Caco-2 (cell line): ENCODE measurements at regions not wholly inside any gene's neighbourhood (a gene's known extent, or its start where the extent isn't known, plus 50 kb on each side); places are given as distances from the start of the nearest gene placed in this dataset.
A peak's percentile ranks its signal among the peaks of the same experiment; 100 is the strongest.
"Not testable (repeated sequence)": the region's sequence is repeated elsewhere in the genome, so short reads cannot be mapped to it uniquely, and the experiment has no call there.

ENCODE experiments used
- BruUV-seq: library from RNA; stranded (reverse); fragments of 400-500 nt; replicated peaks from 2 replicates; lab custom pipeline; 2021; lab: Mats Ljungman, UMichigan
- CTCF ChIA-PET: fragments of 300-600 bp; sonication (Branson Sonifier 250); formaldehyde crosslinking; loops from one replicate; lab custom pipeline; 2022; ENCODE audit warnings: antibody characterized with exemption; lab: Charles Lee
- POLR2A ChIA-PET: fragments of 300-600 bp; sonication (Branson Sonifier 250); formaldehyde crosslinking; loops from one replicate; lab custom pipeline; 2022; ENCODE audit warnings: antibody characterized with exemption; lab: Charles Lee
- DNase-seq, 2 experiments: peaks; one replicate each; pipeline versions ENCODE4 v3.0.0 to v3.0.0-alpha.2; 2020 to 2022
- H3K27me3 ChIP-seq: replicated peaks from 2 replicates; pipeline ENCODE4 v1.6.0; 2011; ENCODE audit warnings: low read length; ENCODE audit not compliant: control insufficient read depth, insufficient read depth
- H3K36me3 ChIP-seq: 2 replicates; pipeline ENCODE4 v1.5.1; 2011; ENCODE audit warnings: low read length; ENCODE audit not compliant: control insufficient read depth, insufficient read depth
- H3K4me1 ChIP-seq: fragments of 250-450 bp; sonication (Bioruptor Pico); 2 replicates; pipeline ENCODE4 v1.5.1; 2020; ENCODE audit warnings: mild to moderate bottlenecking
- H3K4me3 ChIP-seq: 2 replicates; pipeline ENCODE4 v1.5.1; 2011; ENCODE audit warnings: low read depth, mild to moderate bottlenecking, control low read depth, low read length
- H3K9me3 ChIP-seq: fragments of 250-450 bp; sonication (Bioruptor Pico); 2 replicates; pipeline ENCODE4 v1.5.1; 2020; ENCODE audit warnings: mild to moderate bottlenecking, moderate library complexity
- H3K27ac Mint-ChIP-seq: one replicate; pipeline ENCODE4 v1.8.0; 2022; ENCODE audit warnings: mixed read lengths; ENCODE audit not compliant: unreplicated experiment
- H3K27me3 Mint-ChIP-seq: one replicate; pipeline ENCODE4 v1.8.0; 2022; ENCODE audit warnings: mixed read lengths; ENCODE audit not compliant: insufficient read depth, unreplicated experiment
- H3K36me3 Mint-ChIP-seq: one replicate; pipeline ENCODE4 v1.8.0; 2022; ENCODE audit warnings: mild to moderate bottlenecking, mixed read lengths; ENCODE audit not compliant: insufficient read depth, unreplicated experiment
- H3K4me1 Mint-ChIP-seq: one replicate; pipeline ENCODE4 v1.8.0; 2022; ENCODE audit warnings: low read depth, mixed read lengths; ENCODE audit not compliant: unreplicated experiment
- H3K4me3 Mint-ChIP-seq: one replicate; pipeline ENCODE4 v1.8.0; 2022; ENCODE audit warnings: mild to moderate bottlenecking, moderate library complexity, mixed read lengths; ENCODE audit not compliant: unreplicated experiment
- H3K9me3 Mint-ChIP-seq: one replicate; pipeline ENCODE4 v1.8.0; 2022; ENCODE audit warnings: mixed read lengths; ENCODE audit not compliant: unreplicated experiment
- intact Hi-C: fragments of 100-400 bp; cut with micrococcal nuclease; formaldehyde crosslinking; loops from one replicate; pipeline ENCODE4 v1.10.0; 2022; ENCODE audit not compliant: unreplicated experiment
- TF ChIP-seq, protein P1 (sequence below), 2 experiments: fragments of 200-600 bp in 1 of 2; IDR thresholded peaks; 1 replicate in 1 of 2; 2 replicates in 1 of 2; pipeline versions ENCODE4 v1.5.1 to v1.8.0; 2011 to 2022; ENCODE audit warnings: antibody characterized with exemption in 1 of 2, control low read depth in 1 of 2, inconsistent platforms in 1 of 2, low read depth in 1 of 2, low read length in 1 of 2, mild to moderate bottlenecking in 1 of 2, moderate library complexity in 1 of 2; ENCODE audit not compliant: insufficient read depth in 1 of 2, severe bottlenecking in 1 of 2, unreplicated experiment in 1 of 2

DNA sequence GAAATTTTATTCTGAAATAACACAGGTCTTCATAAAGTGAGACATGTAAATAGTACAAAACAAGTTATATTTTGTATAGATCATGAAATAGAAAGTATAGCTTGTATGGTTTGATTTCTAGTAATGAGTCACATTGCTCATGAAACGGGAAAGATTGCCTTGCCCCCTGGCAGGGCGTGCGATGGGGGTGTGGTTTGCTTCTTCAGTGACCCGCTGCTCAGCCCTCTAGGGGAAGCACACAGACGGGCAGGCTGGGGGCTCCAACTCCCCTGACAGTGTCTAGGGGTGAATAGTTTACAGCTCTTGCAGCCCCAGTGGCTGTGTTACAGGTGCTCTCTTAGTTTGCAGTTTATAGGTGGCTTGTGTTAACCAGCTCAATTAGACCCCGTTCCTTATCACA, 170.5 kb upstream of the RGS17 start:
- H3K27me3 Mint-ChIP-seq, result peaks cover 5% of the 10 kb centered on the region
- intact Hi-C loops, result no loop called here
- no peak overlapping the region for H3K27ac Mint-ChIP-seq
- TF ChIP-seq, protein P1, sequence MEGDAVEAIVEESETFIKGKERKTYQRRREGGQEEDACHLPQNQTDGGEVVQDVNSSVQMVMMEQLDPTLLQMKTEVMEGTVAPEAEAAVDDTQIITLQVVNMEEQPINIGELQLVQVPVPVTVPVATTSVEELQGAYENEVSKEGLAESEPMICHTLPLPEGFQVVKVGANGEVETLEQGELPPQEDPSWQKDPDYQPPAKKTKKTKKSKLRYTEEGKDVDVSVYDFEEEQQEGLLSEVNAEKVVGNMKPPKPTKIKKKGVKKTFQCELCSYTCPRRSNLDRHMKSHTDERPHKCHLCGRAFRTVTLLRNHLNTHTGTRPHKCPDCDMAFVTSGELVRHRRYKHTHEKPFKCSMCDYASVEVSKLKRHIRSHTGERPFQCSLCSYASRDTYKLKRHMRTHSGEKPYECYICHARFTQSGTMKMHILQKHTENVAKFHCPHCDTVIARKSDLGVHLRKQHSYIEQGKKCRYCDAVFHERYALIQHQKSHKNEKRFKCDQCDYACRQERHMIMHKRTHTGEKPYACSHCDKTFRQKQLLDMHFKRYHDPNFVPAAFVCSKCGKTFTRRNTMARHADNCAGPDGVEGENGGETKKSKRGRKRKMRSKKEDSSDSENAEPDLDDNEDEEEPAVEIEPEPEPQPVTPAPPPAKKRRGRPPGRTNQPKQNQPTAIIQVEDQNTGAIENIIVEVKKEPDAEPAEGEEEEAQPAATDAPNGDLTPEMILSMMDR (IDR thresholded peaks at IDR 0.05; ENCODE audit: insufficient read depth in 1 of 2, low read depth in 1 of 2, low read length in 1 of 2, severe bottlenecking in 1 of 2, unreplicated experiment in 1 of 2), result no peak
- POLR2A ChIA-PET, result no interaction called here
- H3K4me3 ChIP-seq, result no peak overlapping the region
- no peaks in the 10 kb centered on the region for H3K4me1 ChIP-seq
- H3K36me3 Mint-ChIP-seq, result no peaks in the 10 kb centered on the region
- CTCF ChIA-PET, result no interaction called here
- no peaks in the 10 kb centered on the region for H3K4me1 Mint-ChIP-seq
- H3K4me3 Mint-ChIP-seq, result no peak overlapping the region
- peak in 1 of 2 experiments; percentile 1 for DNase-seq
- H3K27me3 ChIP-seq, result no peaks in the 10 kb centered on the region
- no peaks in the 10 kb centered on the region for H3K9me3 Mint-ChIP-seq
- H3K36me3 ChIP-seq, result no peaks in the 10 kb centered on the region
- no peaks in the 10 kb centered on the region for H3K9me3 ChIP-seq
- BruUV-seq, result no TSS peak

DNA sequence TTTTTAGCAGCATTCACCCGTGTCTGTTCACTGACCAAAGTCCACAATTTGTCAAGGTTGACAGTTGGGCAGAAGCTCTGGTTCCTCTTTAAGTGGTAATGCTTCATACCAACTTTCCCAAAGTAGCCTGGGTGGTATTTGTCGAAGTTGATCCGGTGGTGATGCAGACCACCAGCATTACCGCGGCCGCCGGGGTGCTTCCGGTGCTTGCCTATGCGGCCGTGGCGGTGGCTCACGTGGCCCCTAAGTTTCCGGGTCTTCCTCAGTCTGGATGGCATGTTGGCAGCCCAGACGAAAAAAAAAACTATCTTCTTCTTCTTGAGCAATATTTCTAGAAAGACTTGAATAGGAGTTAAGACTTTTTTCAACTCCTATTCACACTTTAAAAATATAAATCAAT, 151.4 kb upstream of the RGS17 start:
- intact Hi-C loops, H3K36me3 Mint-ChIP-seq, DNase-seq, H3K9me3 ChIP-seq, H3K9me3 Mint-ChIP-seq, H3K36me3 ChIP-seq, H3K4me3 ChIP-seq, H3K4me3 Mint-ChIP-seq, H3K27me3 Mint-ChIP-seq, POLR2A ChIA-PET, CTCF ChIA-PET, H3K4me1 ChIP-seq, H3K27ac Mint-ChIP-seq, H3K4me1 Mint-ChIP-seq, BruUV-seq, H3K27me3 ChIP-seq: not testable (repeated sequence)

DNA sequence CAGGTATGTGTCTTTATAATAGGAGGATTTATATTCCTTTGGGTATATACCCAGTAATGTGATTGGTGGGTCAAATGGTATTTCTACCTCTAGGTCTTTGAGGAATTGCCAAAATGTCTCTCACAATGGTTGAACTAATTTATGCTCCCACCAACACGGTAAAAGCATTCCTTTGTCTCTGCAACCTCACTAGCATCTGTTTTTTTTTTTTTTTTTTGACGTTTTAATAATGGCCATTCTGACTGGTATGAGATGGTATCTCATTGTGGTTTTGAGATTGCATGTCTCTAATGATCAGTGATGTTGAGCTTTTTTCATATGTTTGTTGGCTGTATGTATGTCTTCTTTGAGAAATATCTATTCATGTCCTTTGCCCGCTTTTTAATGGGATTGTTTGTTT, 144.9 kb upstream of the RGS17 start:
- TF ChIP-seq, protein P1 (IDR thresholded peaks at IDR 0.05; ENCODE audit: insufficient read depth in 1 of 2, low read depth in 1 of 2, low read length in 1 of 2, severe bottlenecking in 1 of 2, unreplicated experiment in 1 of 2), result no peak
- no peaks in the 10 kb centered on the region for H3K9me3 ChIP-seq
- no peaks in the 10 kb centered on the region for H3K36me3 ChIP-seq
- Mint-ChIP-seq H3K9me3 (no peaks in the 10 kb centered on the region), H3K36me3 (no peaks in the 10 kb centered on the region), H3K4me1 (no peaks in the 10 kb centered on the region), H3K4me3 (no peak overlapping the region), H3K27ac (no peak overlapping the region), H3K27me3 (peaks cover 7% of the 10 kb centered on the region)
- intact Hi-C loops, result no loop called here
- DNase-seq, result no peak
- H3K4me3 ChIP-seq, result no peak overlapping the region
- no peaks in the 10 kb centered on the region for H3K4me1 ChIP-seq
- BruUV-seq, result no TSS peak
- CTCF ChIA-PET, result no interaction called here
- POLR2A ChIA-PET, result no interaction called here
- H3K27me3 ChIP-seq, result no peaks in the 10 kb centered on the region
